ENCODE measurements at regions not wholly inside any gene's neighbourhood (a gene's known extent, or its start where the extent isn't known, plus 50 kb on each side); places are given as distances from the start of the nearest gene placed in this dataset.

DNA sequence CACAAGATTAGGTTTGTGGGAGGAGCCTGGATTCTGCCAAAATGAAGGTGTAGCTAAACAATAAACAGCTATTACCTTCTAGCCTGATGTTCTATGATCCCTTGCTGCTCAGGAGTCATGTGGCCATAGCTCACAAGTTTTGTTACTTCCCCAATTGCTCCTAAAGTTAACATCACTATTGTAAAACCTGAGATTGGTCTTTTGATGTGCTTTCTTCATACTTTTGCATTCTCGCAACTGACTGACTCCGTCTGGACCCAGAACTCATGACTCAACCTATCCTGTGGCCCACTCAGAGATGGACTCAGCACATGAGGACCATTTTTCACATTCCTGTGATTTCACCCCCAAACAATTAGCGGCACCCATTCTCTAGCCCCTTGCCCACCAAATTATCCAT, 69.1 kb downstream of the PTGS2 start:
- TF ChIP-seq, protein P1, sequence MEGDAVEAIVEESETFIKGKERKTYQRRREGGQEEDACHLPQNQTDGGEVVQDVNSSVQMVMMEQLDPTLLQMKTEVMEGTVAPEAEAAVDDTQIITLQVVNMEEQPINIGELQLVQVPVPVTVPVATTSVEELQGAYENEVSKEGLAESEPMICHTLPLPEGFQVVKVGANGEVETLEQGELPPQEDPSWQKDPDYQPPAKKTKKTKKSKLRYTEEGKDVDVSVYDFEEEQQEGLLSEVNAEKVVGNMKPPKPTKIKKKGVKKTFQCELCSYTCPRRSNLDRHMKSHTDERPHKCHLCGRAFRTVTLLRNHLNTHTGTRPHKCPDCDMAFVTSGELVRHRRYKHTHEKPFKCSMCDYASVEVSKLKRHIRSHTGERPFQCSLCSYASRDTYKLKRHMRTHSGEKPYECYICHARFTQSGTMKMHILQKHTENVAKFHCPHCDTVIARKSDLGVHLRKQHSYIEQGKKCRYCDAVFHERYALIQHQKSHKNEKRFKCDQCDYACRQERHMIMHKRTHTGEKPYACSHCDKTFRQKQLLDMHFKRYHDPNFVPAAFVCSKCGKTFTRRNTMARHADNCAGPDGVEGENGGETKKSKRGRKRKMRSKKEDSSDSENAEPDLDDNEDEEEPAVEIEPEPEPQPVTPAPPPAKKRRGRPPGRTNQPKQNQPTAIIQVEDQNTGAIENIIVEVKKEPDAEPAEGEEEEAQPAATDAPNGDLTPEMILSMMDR (IDR thresholded peaks at IDR 0.05; ENCODE audit: unreplicated experiment), result no peak
- Mint-ChIP-seq H3K4me1 (ENCODE audit: unreplicated experiment) (peaks cover 3% of the 10 kb centered on the region), H3K9me3 (ENCODE audit: unreplicated experiment) (no peaks in the 10 kb centered on the region), H3K4me3 (ENCODE audit: unreplicated experiment) (no peak overlapping the region), H3K36me3 (ENCODE audit: low read depth, unreplicated experiment) (no peaks in the 10 kb centered on the region), H3K27me3 (ENCODE audit: unreplicated experiment) (peaks cover 2% of the 10 kb centered on the region), H3K27ac (ENCODE audit: unreplicated experiment) (no peak overlapping the region)
- DNase-seq (ENCODE audit: low spot score), result no peak

DNA sequence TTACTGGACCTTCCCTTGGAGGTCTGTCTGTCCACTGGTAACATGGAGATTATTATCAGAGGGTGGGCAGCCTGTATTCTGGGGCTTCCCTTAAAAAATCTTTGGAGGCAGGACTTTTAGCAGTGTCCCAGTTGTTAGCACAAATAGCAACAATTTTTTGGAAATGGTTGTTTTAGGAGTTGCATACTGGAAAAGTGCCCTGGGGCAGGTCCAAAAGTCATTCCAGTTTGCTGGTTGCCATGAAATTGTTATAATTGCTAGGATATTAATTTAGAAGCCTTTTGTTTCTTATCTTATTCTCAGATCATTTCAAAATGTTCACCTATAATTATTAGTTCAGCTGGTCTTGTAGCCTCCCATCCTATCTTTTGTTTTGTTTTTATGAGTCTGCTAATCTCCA, 71.0 kb downstream of the PTGS2 start:
- DNase-seq (ENCODE audit: low spot score), result no peak
- Mint-ChIP-seq H3K36me3 (ENCODE audit: low read depth, unreplicated experiment) (no peaks in the 10 kb centered on the region), H3K9me3 (ENCODE audit: unreplicated experiment) (no peaks in the 10 kb centered on the region), H3K27ac (ENCODE audit: unreplicated experiment) (no peak overlapping the region), H3K4me1 (ENCODE audit: unreplicated experiment) (peaks cover 8% of the 10 kb centered on the region), H3K27me3 (ENCODE audit: unreplicated experiment) (peaks cover 2% of the 10 kb centered on the region), H3K4me3 (ENCODE audit: unreplicated experiment) (no peak overlapping the region)
- TF ChIP-seq, protein P1 (IDR thresholded peaks at IDR 0.05; ENCODE audit: unreplicated experiment), result no peak

DNA sequence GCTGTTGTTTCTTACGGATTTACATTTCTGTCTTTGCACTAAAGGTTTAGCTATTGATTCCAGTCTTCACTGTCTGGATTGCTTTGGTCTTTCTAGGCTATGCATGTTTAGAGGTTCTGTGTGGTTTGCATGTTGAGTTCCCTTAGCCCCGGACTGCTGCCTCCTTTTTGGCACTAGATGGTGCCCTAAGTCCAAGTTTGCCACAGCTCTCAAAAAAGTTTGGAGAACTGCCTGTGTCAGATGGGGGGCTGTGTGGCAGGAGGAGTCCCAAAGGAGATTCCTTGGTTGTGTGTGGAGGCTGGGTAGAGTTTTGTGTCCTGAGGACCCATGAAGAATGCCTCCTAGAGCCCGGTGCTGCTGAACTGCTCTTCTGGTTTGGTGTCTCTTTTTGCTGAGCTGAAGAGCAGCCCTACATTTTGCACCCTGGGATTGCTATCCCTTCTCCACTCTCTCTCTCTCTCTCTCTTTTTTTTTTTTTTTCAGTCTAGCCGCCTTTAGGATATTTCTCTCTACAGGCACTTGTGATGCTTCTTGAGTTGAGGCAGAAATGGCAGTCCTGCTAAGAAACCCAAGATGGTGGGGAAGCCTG, 74.4 kb downstream of the PTGS2 start:
- Mint-ChIP-seq H3K27ac (ENCODE audit: unreplicated experiment) (no peak overlapping the region), H3K36me3 (ENCODE audit: low read depth, unreplicated experiment) (no peaks in the 10 kb centered on the region), H3K27me3 (ENCODE audit: unreplicated experiment) (no peaks in the 10 kb centered on the region), H3K4me1 (ENCODE audit: unreplicated experiment) (peaks cover 8% of the 10 kb centered on the region), H3K4me3 (ENCODE audit: unreplicated experiment) (no peak overlapping the region), H3K9me3 (ENCODE audit: unreplicated experiment) (no peaks in the 10 kb centered on the region)
- TF ChIP-seq, protein P1 (IDR thresholded peaks at IDR 0.05; ENCODE audit: unreplicated experiment), result peak; percentile 22
- peak; percentile 58 for DNase-seq (ENCODE audit: low spot score)

DNA sequence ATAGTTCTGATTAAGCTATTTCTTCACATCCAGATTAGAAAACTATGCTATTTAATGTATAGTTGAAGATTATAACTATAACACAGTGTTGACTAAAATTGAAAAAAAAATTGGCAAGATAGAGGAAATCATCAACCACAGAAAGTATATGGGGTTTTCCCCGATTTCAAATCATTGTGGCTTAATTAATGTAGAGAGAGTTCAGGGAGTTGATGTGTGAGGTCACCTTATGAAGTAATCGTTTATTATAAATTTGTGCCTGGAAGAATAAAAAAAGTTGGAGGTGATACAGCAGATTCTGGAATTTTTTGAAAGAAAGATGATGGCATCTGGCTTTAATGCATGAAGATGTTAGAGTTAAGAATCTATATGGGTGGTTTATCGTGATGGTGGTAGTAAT, 84.3 kb downstream of the PTGS2 start:
- TF ChIP-seq, protein P1 (IDR thresholded peaks at IDR 0.05; ENCODE audit: unreplicated experiment), result no peak

DNA sequence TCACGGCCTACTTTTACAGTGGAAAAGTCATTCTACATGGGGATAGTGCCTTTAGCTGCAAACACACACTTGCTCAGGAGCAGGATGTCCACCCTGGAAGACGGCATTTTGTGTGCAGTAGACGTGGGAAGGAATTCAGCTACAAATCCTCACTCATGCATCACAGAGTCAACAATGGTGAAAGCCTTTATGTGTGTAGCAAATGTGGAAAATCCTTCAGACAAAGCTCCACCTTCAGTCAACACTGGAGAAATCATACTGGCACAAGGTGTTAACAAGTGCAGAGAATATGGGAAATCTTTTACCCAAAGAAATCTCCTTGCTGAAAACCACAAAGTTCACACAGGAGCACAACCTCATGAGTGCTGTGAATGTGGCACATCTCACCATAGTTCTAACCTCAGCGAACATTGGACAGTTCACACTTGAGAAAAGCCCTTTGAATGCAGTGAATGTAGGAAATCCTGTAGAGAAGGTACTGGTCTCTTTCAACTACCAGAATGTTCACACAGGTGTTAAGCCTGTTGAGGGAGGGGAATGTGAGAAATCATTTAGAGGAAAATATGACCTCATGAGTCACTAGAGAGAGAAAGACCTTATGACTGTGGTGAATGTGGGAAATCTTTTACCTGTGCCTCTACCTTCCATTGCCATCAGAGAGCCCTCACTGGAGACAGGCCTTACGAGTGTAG, 101.8 kb downstream of the PTGS2 start:
- Mint-ChIP-seq H3K27me3 (ENCODE audit: unreplicated experiment) (peaks cover 3% of the 10 kb centered on the region), H3K9me3 (ENCODE audit: unreplicated experiment) (no peaks in the 10 kb centered on the region), H3K36me3 (ENCODE audit: low read depth, unreplicated experiment) (no peaks in the 10 kb centered on the region), H3K4me3 (ENCODE audit: unreplicated experiment) (no peak overlapping the region), H3K4me1 (ENCODE audit: unreplicated experiment) (no peaks in the 10 kb centered on the region), H3K27ac (ENCODE audit: unreplicated experiment) (no peak overlapping the region)
- no peak for DNase-seq (ENCODE audit: low spot score)
- TF ChIP-seq, protein P1 (IDR thresholded peaks at IDR 0.05; ENCODE audit: unreplicated experiment), result no peak

More for the DNA sequence above, 84.3 kb downstream of the PTGS2 start:
- no peak overlapping the region for H3K4me3 Mint-ChIP-seq (ENCODE audit: unreplicated experiment)
- H3K27ac Mint-ChIP-seq (ENCODE audit: unreplicated experiment), result no peak overlapping the region
- H3K4me1 Mint-ChIP-seq (ENCODE audit: unreplicated experiment), result no peaks in the 10 kb centered on the region
- no peaks in the 10 kb centered on the region for H3K36me3 Mint-ChIP-seq (ENCODE audit: low read depth, unreplicated experiment)
- no peaks in the 10 kb centered on the region for H3K9me3 Mint-ChIP-seq (ENCODE audit: unreplicated experiment)
- DNase-seq (ENCODE audit: low spot score), result no peak
- H3K27me3 Mint-ChIP-seq (ENCODE audit: unreplicated experiment), result no peaks in the 10 kb centered on the region
